ENCODE measurements at regions not wholly inside any gene's neighbourhood (a gene's known extent, or its start where the extent isn't known, plus 50 kb on each side); places are given as distances from the start of the nearest gene placed in this dataset.
A peak's percentile ranks its signal among the peaks of the same experiment; 100 is the strongest.

DNA sequence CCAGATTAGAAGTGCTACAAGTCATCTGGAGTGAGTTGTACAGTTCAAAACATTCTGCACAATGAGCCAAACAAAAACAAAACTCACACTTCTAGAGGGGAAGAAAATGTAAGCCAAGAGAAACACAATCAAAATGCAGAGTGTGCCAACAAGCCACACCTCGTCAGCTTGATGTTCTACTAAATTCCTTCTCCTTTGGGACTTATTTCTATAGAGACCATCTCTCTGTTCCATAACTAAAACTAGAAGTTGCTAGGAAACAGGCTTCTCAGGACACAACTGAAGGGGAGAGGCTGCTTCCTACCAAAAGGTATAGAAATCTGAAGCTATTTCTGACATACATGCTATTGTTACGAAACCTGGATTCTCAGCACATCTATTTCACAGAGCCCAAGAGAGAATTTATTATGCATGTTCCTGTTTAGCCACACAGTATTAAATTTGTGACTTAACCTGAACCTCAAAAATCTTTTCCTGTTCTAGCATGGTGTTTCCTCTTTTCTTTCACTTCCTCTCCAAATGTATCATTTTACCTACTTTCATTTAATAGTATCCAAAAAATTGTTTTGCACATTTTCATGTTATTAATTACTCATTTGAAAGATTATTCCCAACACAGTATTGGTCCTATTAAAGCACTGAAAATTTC lies 211.4 kb upstream of the CCDC150 start:
- no peaks in the 10 kb centered on the region for H3K27me3 Mint-ChIP-seq (ENCODE audit: insufficient read depth, low read depth)
- Histone ChIP-seq H3K9ac (no peak overlapping the region), H3K79me2 (ENCODE audit: low read depth) (no peaks in the 10 kb centered on the region), H3K4me2 (no peak overlapping the region), H3K4me1 (no peaks in the 10 kb centered on the region), H3F3A (ENCODE audit: low read depth) (no peaks in the 10 kb centered on the region), H3K36me3 (no peaks in the 10 kb centered on the region), H3K9me3 (ENCODE audit: low read depth) (no peaks in the 10 kb centered on the region), H4K20me1 (ENCODE audit: low read depth) (no peaks in the 10 kb centered on the region), H2AFZ (replicated peaks) (no peak overlapping the region), H3K4me3 (no peak overlapping the region), H3K27me3 (no peaks in the 10 kb centered on the region), H3K27ac (no peak overlapping the region)
- peaks cover 12% of the 10 kb centered on the region for H3K36me3 Mint-ChIP-seq
- DNase-seq (ENCODE audit: low spot score) = no peak
- peaks cover 15% of the 10 kb centered on the region for H3K4me1 Mint-ChIP-seq
- H3K27ac Mint-ChIP-seq = peak overlapping the region; percentile 64
- no peak overlapping the region for H3K4me3 Mint-ChIP-seq
- peaks cover 4% of the 10 kb centered on the region for H3K9me3 Mint-ChIP-seq
- no peak for TF ChIP-seq EZH2phosphoT487 (IDR thresholded peaks at IDR 0.05)
- TF ChIP-seq, protein P1, sequence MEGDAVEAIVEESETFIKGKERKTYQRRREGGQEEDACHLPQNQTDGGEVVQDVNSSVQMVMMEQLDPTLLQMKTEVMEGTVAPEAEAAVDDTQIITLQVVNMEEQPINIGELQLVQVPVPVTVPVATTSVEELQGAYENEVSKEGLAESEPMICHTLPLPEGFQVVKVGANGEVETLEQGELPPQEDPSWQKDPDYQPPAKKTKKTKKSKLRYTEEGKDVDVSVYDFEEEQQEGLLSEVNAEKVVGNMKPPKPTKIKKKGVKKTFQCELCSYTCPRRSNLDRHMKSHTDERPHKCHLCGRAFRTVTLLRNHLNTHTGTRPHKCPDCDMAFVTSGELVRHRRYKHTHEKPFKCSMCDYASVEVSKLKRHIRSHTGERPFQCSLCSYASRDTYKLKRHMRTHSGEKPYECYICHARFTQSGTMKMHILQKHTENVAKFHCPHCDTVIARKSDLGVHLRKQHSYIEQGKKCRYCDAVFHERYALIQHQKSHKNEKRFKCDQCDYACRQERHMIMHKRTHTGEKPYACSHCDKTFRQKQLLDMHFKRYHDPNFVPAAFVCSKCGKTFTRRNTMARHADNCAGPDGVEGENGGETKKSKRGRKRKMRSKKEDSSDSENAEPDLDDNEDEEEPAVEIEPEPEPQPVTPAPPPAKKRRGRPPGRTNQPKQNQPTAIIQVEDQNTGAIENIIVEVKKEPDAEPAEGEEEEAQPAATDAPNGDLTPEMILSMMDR (IDR thresholded peaks at IDR 0.05) = no peak
- TF ChIP-seq EZH2 (IDR thresholded peaks at IDR 0.05) = no peak

DNA sequence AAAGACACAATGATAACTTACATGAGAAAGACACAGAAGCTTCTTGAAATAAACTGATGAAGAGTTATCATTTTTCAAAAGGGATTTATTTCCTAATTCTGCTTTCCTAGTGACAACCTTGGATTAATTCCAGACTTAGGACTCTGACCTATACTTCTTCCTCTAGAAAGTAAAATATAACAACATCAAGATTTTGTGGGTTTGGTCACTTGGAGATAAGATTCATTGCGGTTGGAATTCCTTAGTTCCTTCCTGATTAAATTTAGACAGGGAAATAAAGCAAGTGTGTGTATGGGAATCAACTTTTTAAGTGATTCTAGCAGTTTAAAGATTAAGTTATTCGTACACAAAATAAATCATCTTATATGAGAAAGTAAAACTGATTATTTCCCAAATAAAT lies 208.4 kb upstream of the CCDC150 start:
- Histone ChIP-seq H3K9ac (no peak overlapping the region), H3K4me1 (no peaks in the 10 kb centered on the region)

DNA sequence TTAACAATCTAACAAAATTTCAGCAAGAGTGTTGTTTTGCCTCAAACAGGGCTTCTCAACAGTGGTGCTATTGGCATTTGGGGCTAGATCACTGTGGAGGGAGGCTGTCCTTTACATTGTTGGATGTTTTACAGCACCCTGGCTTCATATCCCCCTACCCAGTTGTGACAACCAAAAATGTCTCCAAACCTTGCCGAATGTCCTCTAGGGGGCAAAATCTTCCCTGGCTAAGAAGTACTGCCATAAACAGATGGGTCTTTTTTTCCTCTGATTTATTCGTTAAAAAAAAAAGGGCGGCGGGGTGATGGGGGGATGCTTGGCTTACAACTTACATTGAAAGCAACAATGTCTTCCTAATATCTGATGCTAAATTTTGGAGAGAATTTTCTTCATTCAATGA lies 207.6 kb upstream of the CCDC150 start:
- peaks cover 15% of the 10 kb centered on the region for H3K4me1 Mint-ChIP-seq
- H3K36me3 ChIP-seq = no peaks in the 10 kb centered on the region
- H3K9ac ChIP-seq = no peak overlapping the region
- peaks cover 1% of the 10 kb centered on the region for H3K36me3 Mint-ChIP-seq
- no peak overlapping the region for H2AFZ ChIP-seq (replicated peaks)
- H4K20me1 ChIP-seq (ENCODE audit: low read depth) = no peaks in the 10 kb centered on the region
- H3K27ac ChIP-seq = no peak overlapping the region
- peak; percentile 65 for DNase-seq (ENCODE audit: low spot score)
- no peak overlapping the region for H3K27ac Mint-ChIP-seq
- H3K27me3 ChIP-seq = no peaks in the 10 kb centered on the region
- TF ChIP-seq EZH2 (IDR thresholded peaks at IDR 0.05) (no peak), EZH2phosphoT487 (IDR thresholded peaks at IDR 0.05) (no peak)
- TF ChIP-seq, protein P1 (IDR thresholded peaks at IDR 0.05) = peak; percentile 75
- no peaks in the 10 kb centered on the region for H3K27me3 Mint-ChIP-seq (ENCODE audit: insufficient read depth, low read depth)
- H3F3A ChIP-seq (ENCODE audit: low read depth) = no peaks in the 10 kb centered on the region
- H3K9me3 ChIP-seq (ENCODE audit: low read depth) = no peaks in the 10 kb centered on the region
- H3K4me3 Mint-ChIP-seq = no peak overlapping the region
- H3K9me3 Mint-ChIP-seq = peaks cover 2% of the 10 kb centered on the region
- H3K4me2 ChIP-seq = no peak overlapping the region
- no peaks in the 10 kb centered on the region for H3K4me1 ChIP-seq
- no peaks in the 10 kb centered on the region for H3K79me2 ChIP-seq (ENCODE audit: low read depth)
- no peak overlapping the region for H3K4me3 ChIP-seq

More for the DNA sequence above, 208.4 kb upstream of the CCDC150 start:
- no peak overlapping the region for H3K4me3 Mint-ChIP-seq
- H4K20me1 ChIP-seq (ENCODE audit: low read depth) = no peaks in the 10 kb centered on the region
- H3K27ac ChIP-seq = no peak overlapping the region
- H3K27me3 Mint-ChIP-seq (ENCODE audit: insufficient read depth, low read depth) = no peaks in the 10 kb centered on the region
- H3F3A ChIP-seq (ENCODE audit: low read depth) = no peaks in the 10 kb centered on the region
- H3K27ac Mint-ChIP-seq = no peak overlapping the region
- no peaks in the 10 kb centered on the region for H3K9me3 ChIP-seq (ENCODE audit: low read depth)
- no peaks in the 10 kb centered on the region for H3K36me3 ChIP-seq
- TF ChIP-seq, protein P1 (IDR thresholded peaks at IDR 0.05) = no peak
- TF ChIP-seq EZH2 (IDR thresholded peaks at IDR 0.05) = no peak
- TF ChIP-seq EZH2phosphoT487 (IDR thresholded peaks at IDR 0.05) = no peak
- H3K4me1 Mint-ChIP-seq = peaks cover 15% of the 10 kb centered on the region
- H3K4me3 ChIP-seq = no peak overlapping the region
- H3K36me3 Mint-ChIP-seq = peaks cover 4% of the 10 kb centered on the region
- H3K27me3 ChIP-seq = no peaks in the 10 kb centered on the region
- no peak for DNase-seq (ENCODE audit: low spot score)
- peaks cover 4% of the 10 kb centered on the region for H3K9me3 Mint-ChIP-seq
- H3K4me2 ChIP-seq = no peak overlapping the region
- no peaks in the 10 kb centered on the region for H3K79me2 ChIP-seq (ENCODE audit: low read depth)
- no peak overlapping the region for H2AFZ ChIP-seq (replicated peaks)
